Nephron (organoid): ENCODE measurements at regions not wholly inside any gene's neighbourhood (a gene's known extent, or its start where the extent isn't known, plus 50 kb on each side); places are given as distances from the start of the nearest gene placed in this dataset.

Source experiments
- H3K27ac Mint-ChIP-seq, 3 experiments: 2 replicates each; pipeline ENCODE4 v1.8.0; 2020; ENCODE audit warnings: mixed read lengths in 3 of 3, mild to moderate bottlenecking in 2 of 3, moderate library complexity in 1 of 3
- H3K27me3 Mint-ChIP-seq: 2 replicates; pipeline ENCODE4 v1.8.0; 2021; ENCODE audit warnings: low read depth, mild to moderate bottlenecking, moderate library complexity, mixed read lengths
- H3K36me3 Mint-ChIP-seq: 2 replicates; pipeline ENCODE4 v1.8.0; 2020; ENCODE audit warnings: low read depth, mixed read lengths
- H3K4me1 Mint-ChIP-seq: 2 replicates; pipeline ENCODE4 v1.8.0; 2020; ENCODE audit warnings: mixed read lengths
- H3K4me3 Mint-ChIP-seq, 3 experiments: 2 replicates each; pipeline ENCODE4 v1.8.0; 2020; ENCODE audit warnings: mild to moderate bottlenecking in 3 of 3, mixed read lengths in 3 of 3, moderate library complexity in 2 of 3
- H3K9me3 Mint-ChIP-seq: 2 replicates; pipeline ENCODE4 v1.8.0; 2020; ENCODE audit warnings: mixed read lengths
- CTCF ChIP-seq, 3 experiments: fragments of 200-600 bp; sonication (generic); IDR thresholded peaks; one replicate each; pipeline ENCODE4 v1.5.0; 2021; ENCODE audit warnings: antibody characterized with exemption in 3 of 3; ENCODE audit not compliant: unreplicated experiment in 3 of 3

DNA sequence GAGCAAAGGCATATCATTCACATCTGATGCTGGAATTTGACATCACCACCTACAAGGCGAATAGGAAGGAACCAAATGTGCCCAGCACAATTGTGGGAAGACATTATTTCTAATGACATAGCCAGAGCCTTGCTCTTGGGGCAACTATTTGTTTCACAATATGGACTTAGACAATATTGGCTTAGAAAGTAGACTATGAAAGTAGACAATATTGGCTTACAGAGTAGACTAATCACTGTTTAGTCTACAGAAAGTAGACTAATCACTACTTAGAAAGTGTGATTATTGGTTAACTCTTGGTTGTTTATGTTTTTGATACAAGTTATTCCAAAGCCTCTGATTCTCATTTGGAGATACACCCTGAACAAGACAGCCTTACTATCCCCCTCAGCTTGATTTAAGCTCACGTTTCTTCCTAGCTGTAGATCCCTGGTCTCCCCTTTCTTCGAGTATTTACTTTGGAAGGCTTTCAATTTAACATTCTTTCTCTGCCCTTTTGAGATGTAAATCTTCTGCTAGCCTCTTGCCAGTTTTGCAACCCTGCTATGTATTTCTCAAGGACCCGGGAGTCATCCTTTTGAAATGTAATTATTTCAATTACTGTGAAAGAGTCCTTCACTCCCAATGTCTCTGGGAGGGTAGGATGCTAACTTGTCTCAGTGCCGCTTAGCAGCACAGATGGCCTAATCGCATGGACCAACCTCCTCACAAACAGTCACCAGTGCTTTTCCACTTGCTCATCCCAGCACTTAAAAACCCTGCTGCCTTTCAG is 843.2 kb downstream of the GALC start:
- no peaks in the 10 kb centered on the region for H3K36me3 Mint-ChIP-seq
- no peaks in the 10 kb centered on the region for H3K9me3 Mint-ChIP-seq
- peaks cover 33% of the 10 kb centered on the region for H3K4me1 Mint-ChIP-seq
- no peaks in the 10 kb centered on the region for H3K27me3 Mint-ChIP-seq
- TF ChIP-seq CTCF (IDR thresholded peaks at IDR 0.05; ENCODE audit: unreplicated experiment in 3 of 3) = no peak
- no peak overlapping the region for H3K4me3 Mint-ChIP-seq
- H3K27ac Mint-ChIP-seq = peak overlapping the region; percentile 62 to 87 (median 82)

GRCh38 chr14:87148655-87149054 is 844.3 kb downstream of the GALC start:
- TF ChIP-seq CTCF (IDR thresholded peaks at IDR 0.05; ENCODE audit: unreplicated experiment in 3 of 3) = no peak
- H3K36me3 Mint-ChIP-seq = no peaks in the 10 kb centered on the region
- peak overlapping the region; percentile 62 to 87 (median 80) for H3K27ac Mint-ChIP-seq
- H3K4me1 Mint-ChIP-seq = peaks cover 29% of the 10 kb centered on the region
- H3K27me3 Mint-ChIP-seq = no peaks in the 10 kb centered on the region
- no peaks in the 10 kb centered on the region for H3K9me3 Mint-ChIP-seq
- no peak overlapping the region for H3K4me3 Mint-ChIP-seq

DNA sequence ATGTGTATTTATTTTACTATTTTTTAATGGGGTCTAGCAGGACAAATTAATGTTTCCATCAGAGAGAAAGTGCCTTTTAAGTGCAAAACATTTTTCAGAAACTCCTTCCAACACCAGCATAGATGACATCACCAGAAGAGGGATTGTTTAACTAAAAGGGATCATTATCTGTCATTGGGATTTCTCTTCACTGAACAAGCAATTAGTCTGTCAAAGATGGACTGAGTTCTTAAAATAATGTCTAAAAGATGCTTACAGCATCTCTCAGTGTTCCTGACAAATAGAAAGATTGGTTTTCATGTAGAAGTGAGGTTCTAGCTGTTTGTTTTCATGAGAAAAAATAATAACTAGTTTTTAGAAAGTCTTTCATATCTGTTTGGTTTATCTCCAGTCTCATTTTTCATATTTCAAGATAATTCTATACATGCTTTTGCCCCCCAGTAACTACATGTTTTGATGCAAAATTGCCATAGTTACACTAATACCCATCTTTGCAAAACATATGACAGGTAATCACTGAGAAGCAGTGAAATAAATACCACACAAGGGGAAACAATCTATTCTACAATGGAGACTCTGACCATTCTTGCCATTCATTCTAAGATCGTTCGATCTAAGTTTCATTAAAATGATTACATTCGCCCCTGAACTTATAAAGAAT is 850.3 kb downstream of the GALC start:
- Mint-ChIP-seq H3K4me1 (peaks cover 8% of the 10 kb centered on the region), H3K36me3 (no peaks in the 10 kb centered on the region), H3K27me3 (no peaks in the 10 kb centered on the region), H3K4me3 (no peak overlapping the region), H3K27ac (no peak overlapping the region), H3K9me3 (no peaks in the 10 kb centered on the region)
- TF ChIP-seq CTCF (IDR thresholded peaks at IDR 0.05; ENCODE audit: unreplicated experiment in 3 of 3) = no peak

DNA sequence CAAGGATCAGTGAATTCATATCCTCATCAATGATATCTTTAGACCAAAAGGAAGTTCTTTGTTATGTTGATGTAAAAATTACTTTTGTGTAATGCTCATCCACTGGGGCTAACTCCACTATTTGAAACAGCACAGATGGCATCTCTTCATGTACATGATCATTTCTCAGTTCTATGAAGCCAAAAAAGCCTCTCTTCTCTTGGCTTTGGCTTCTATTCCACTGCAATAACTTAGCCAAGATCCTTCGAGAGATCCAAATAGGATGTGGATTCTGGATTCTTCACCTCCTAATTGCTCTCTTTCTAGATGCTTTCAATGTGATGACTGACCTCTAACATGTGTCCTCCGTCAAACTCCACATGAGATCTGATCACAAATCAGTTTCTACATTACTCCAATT is 851.2 kb downstream of the GALC start:
- Mint-ChIP-seq H3K4me3 (no peak overlapping the region), H3K4me1 (peaks cover 8% of the 10 kb centered on the region), H3K27ac (peak overlapping the region in 1 of 3 experiments; percentile 15), H3K36me3 (no peaks in the 10 kb centered on the region), H3K27me3 (no peaks in the 10 kb centered on the region), H3K9me3 (no peaks in the 10 kb centered on the region)
- no peak for TF ChIP-seq CTCF (IDR thresholded peaks at IDR 0.05; ENCODE audit: unreplicated experiment in 3 of 3)

- Mint-ChIP-seq H3K27ac (peak overlapping the region; percentile 3 to 16 (median 8)), H3K27me3 (no peaks in the 10 kb centered on the region), H3K9me3 (no peaks in the 10 kb centered on the region), H3K36me3 (no peaks in the 10 kb centered on the region), H3K4me3 (no peak overlapping the region), H3K4me1 (peaks cover 8% of the 10 kb centered on the region)
- TF ChIP-seq CTCF (IDR thresholded peaks at IDR 0.05; ENCODE audit: unreplicated experiment in 3 of 3) = no peak
These were observed 853.7 kb downstream of the GALC start for GRCh38 chr14:87139299-87139698.
